ENCODE measurements at regions not wholly inside any gene's neighbourhood (a gene's known extent, or its start where the extent isn't known, plus 50 kb on each side); places are given as distances from the start of the nearest gene placed in this dataset.

DNA sequence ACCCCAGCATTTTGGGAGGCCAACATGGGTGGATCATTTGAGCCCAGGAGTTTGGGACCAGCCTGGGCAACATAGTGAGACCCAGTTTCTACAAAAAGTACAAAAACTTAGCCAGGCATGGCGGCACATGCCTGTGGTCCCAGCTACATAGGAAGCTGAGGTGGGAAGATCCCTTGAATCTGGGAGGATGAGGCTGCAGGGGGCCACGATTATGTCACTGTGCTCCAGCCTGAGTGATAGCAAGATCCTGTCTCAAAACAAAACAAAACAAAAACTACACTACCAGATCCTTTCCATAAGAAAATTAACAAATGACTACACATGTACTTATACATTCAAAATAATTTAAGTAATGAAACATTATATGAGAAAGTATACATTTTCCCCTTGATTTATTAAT, 116.4 kb upstream of the KLF6 start:
- no peak for DNase-seq (ENCODE audit: low spot score)
- TF ChIP-seq CTCF (IDR thresholded peaks at IDR 0.05) = no peak
- no peak overlapping the region for H3K27ac Mint-ChIP-seq (ENCODE audit: unreplicated experiment)
- H3K36me3 Mint-ChIP-seq (ENCODE audit: low read depth) = no peaks in the 10 kb centered on the region
- peaks cover 38% of the 10 kb centered on the region for H3K4me1 Mint-ChIP-seq (ENCODE audit: low read depth)
- H3K27me3 Mint-ChIP-seq (ENCODE audit: low read depth) = no peaks in the 10 kb centered on the region
- H3K9me3 Mint-ChIP-seq (ENCODE audit: low read depth) = peaks cover 4% of the 10 kb centered on the region
- H3K4me3 Mint-ChIP-seq (ENCODE audit: unreplicated experiment) = no peak overlapping the region

DNA sequence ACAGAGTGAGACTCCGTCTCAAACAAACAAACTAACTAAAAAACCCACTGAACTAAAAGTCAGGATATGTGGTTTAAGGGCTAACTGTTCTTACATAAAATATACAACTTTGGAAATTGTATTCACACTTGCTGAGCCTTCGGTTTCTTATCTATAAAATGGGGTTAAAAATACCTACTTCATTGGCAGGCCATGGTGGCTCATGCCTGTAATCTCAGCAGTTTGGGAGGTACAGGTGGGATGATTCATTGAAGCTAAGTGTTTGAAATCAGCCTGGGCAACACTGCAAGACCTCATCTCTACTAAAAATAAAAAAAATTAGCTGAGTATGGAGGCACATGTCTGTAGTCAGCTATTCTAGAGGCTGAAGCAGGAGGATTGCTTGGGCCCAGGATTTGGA, 115.4 kb upstream of the KLF6 start:
- Mint-ChIP-seq H3K27me3 (ENCODE audit: low read depth) (no peaks in the 10 kb centered on the region), H3K4me3 (ENCODE audit: unreplicated experiment) (no peak overlapping the region), H3K36me3 (ENCODE audit: low read depth) (no peaks in the 10 kb centered on the region), H3K9me3 (ENCODE audit: low read depth) (peaks cover 4% of the 10 kb centered on the region), H3K4me1 (ENCODE audit: low read depth) (peaks cover 40% of the 10 kb centered on the region), H3K27ac (ENCODE audit: unreplicated experiment) (no peak overlapping the region)
- DNase-seq (ENCODE audit: low spot score) = no peak
- TF ChIP-seq CTCF (IDR thresholded peaks at IDR 0.05) = no peak

- no peak overlapping the region for H3K27ac Mint-ChIP-seq (ENCODE audit: unreplicated experiment)
- H3K4me1 Mint-ChIP-seq (ENCODE audit: low read depth) = peaks cover 55% of the 10 kb centered on the region
- TF ChIP-seq CTCF (IDR thresholded peaks at IDR 0.05) = no peak
- H3K9me3 Mint-ChIP-seq (ENCODE audit: low read depth) = no peaks in the 10 kb centered on the region
- no peaks in the 10 kb centered on the region for H3K36me3 Mint-ChIP-seq (ENCODE audit: low read depth)
- H3K27me3 Mint-ChIP-seq (ENCODE audit: low read depth) = no peaks in the 10 kb centered on the region
- no peak for DNase-seq (ENCODE audit: low spot score)
- H3K4me3 Mint-ChIP-seq (ENCODE audit: unreplicated experiment) = no peak overlapping the region
These were observed 113.8 kb upstream of the KLF6 start for GRCh38 chr10:3898821-3899220.

DNA sequence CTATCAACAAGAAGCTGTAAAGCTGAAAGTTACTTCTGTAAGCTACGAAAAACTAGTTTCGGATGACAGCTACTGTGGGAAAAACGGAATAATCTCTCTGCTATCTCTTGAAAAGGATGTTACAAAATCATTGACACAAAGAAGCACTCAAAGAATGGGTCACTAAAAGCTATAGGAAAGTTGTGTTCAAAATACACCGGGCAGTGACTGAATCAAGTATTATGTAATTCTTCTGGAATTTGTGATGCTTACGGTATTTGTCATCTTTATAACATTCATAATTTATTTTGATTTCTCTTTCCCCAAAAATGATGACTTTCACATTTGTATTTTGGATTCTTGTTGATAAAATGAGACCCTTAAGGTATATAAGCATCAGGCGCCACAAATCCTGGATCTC, 112.1 kb upstream of the KLF6 start:
- TF ChIP-seq CTCF (IDR thresholded peaks at IDR 0.05) = no peak
- H3K36me3 Mint-ChIP-seq (ENCODE audit: low read depth) = no peaks in the 10 kb centered on the region
- peak overlapping the region; percentile 85 for H3K27ac Mint-ChIP-seq (ENCODE audit: unreplicated experiment)
- H3K9me3 Mint-ChIP-seq (ENCODE audit: low read depth) = no peaks in the 10 kb centered on the region
- no peak for DNase-seq (ENCODE audit: low spot score)
- H3K4me1 Mint-ChIP-seq (ENCODE audit: low read depth) = peaks cover 60% of the 10 kb centered on the region
- H3K27me3 Mint-ChIP-seq (ENCODE audit: low read depth) = no peaks in the 10 kb centered on the region
- H3K4me3 Mint-ChIP-seq (ENCODE audit: unreplicated experiment) = no peak overlapping the region

- no peak overlapping the region for H3K4me3 Mint-ChIP-seq (ENCODE audit: unreplicated experiment)
- no peak overlapping the region for H3K27ac Mint-ChIP-seq (ENCODE audit: unreplicated experiment)
- no peak for TF ChIP-seq CTCF (IDR thresholded peaks at IDR 0.05)
- H3K36me3 Mint-ChIP-seq (ENCODE audit: low read depth) = no peaks in the 10 kb centered on the region
- no peaks in the 10 kb centered on the region for H3K27me3 Mint-ChIP-seq (ENCODE audit: low read depth)
- peaks cover 63% of the 10 kb centered on the region for H3K4me1 Mint-ChIP-seq (ENCODE audit: low read depth)
- no peaks in the 10 kb centered on the region for H3K9me3 Mint-ChIP-seq (ENCODE audit: low read depth)
- DNase-seq (ENCODE audit: low spot score) = no peak
These were observed 111.2 kb upstream of the KLF6 start for GRCh38 chr10:3896161-3896560.

All from chondrocyte (in vitro differentiated cells).